ENCODE measurements at regions not wholly inside any gene's neighbourhood (a gene's known extent, or its start where the extent isn't known, plus 50 kb on each side); places are given as distances from the start of the nearest gene placed in this dataset.

DNA sequence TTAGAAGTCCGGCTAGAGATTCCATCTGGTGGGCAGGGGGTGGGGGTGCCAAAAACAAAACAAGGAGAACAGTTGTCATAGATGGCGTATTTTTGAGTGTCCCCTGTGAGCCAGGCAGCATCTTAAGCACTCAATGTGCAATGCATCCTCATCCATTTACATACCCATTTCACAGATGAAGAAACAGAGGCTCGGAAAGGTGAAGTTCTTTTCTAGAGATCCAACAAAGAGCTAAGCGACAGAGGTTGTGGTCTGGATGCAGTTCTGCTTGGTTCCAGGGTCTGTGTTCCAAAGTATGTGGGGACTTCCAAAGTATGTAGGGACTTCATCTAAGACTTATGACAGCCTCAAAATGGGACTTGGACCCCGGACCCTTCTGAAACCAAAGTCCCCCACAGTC, 277.8 kb downstream of the MN1 start:
- TF ChIP-seq ZNF70 (CRISPR knock-in tag; IDR thresholded peaks at IDR 0.05) (no peak), ZFP30 (CRISPR knock-in tag; IDR thresholded peaks at IDR 0.05) (no peak), ISL1 (CRISPR knock-in tag; IDR thresholded peaks at IDR 0.05) (no peak)
- TF ChIP-seq, protein P1, sequence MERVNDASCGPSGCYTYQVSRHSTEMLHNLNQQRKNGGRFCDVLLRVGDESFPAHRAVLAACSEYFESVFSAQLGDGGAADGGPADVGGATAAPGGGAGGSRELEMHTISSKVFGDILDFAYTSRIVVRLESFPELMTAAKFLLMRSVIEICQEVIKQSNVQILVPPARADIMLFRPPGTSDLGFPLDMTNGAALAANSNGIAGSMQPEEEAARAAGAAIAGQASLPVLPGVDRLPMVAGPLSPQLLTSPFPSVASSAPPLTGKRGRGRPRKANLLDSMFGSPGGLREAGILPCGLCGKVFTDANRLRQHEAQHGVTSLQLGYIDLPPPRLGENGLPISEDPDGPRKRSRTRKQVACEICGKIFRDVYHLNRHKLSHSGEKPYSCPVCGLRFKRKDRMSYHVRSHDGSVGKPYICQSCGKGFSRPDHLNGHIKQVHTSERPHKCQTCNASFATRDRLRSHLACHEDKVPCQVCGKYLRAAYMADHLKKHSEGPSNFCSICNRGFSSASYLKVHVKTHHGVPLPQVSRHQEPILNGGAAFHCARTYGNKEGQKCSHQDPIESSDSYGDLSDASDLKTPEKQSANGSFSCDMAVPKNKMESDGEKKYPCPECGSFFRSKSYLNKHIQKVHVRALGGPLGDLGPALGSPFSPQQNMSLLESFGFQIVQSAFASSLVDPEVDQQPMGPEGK (CRISPR knock-in tag; IDR thresholded peaks at IDR 0.05; ENCODE audit: borderline replicate concordance): no peak
